Body of pancreas (tissue), 4 donors: ENCODE measurements at regions not wholly inside any gene's neighbourhood (a gene's known extent, or its start where the extent isn't known, plus 50 kb on each side); places are given as distances from the start of the nearest gene placed in this dataset.

Source experiments
- ATAC-seq: fragments of 150-250 bp; one replicate; pipeline ENCODE4 v1.9.1; 2016
- DNase-seq, 4 donors: peaks; one replicate each; pipeline ENCODE4 v3.0.0-alpha.2; 2019
- H3K27ac ChIP-seq, 4 donors: fragments of 200-600 bp; sonication (generic); 1 replicate in 3 of 4; 2 replicates in 1 of 4; pipeline versions ENCODE4 v1.5.1 to v1.6.1; 2016 to 2019; ENCODE audit warnings: mild to moderate bottlenecking in 1 of 4, mixed read lengths in 1 of 4, moderate library complexity in 1 of 4
- H3K27me3 ChIP-seq, 2 donors: fragments of 200-600 bp; sonication (generic); one replicate each; pipeline ENCODE4 v1.6.0; 2016; ENCODE audit warnings: mild to moderate bottlenecking in 1 of 2
- H3K36me3 ChIP-seq, 2 donors: fragments of 200-600 bp; sonication (generic); replicated peaks in 1 of 2; 2 replicates each; pipeline ENCODE4 v1.5.1; 2016; ENCODE audit warnings: low read depth in 2 of 2; ENCODE audit not compliant: insufficient read depth in 1 of 2
- H3K4me1 ChIP-seq: fragments of 200-600 bp; sonication (generic); one replicate; pipeline ENCODE4 v1.6.0; 2016
- H3K4me3 ChIP-seq, 2 donors: fragments of 200-600 bp; sonication (generic); 1 replicate in 1 of 2; 2 replicates in 1 of 2; pipeline ENCODE4 v1.5.1; 2016 to 2019
- H3K9me3 ChIP-seq, 3 donors: fragments of 200-600 bp; sonication (generic); 1 replicate in 2 of 3; 2 replicates in 1 of 3; pipeline ENCODE4 v1.5.1; 2016
- CTCF ChIP-seq, 7 experiments: fragments of 450-650 bp in 4 of 7; fragments of 200-600 bp in 3 of 7; sonication (generic) in 3 of 7; IDR thresholded peaks; one replicate each; pipeline ENCODE4 v1.5.1; 2016 to 2019; ENCODE audit warnings: antibody characterized with exemption in 7 of 7
- POLR2A ChIP-seq, 3 donors: fragments of 450-650 bp; IDR thresholded peaks; one replicate each; pipeline ENCODE4 v1.6.1; 2016; ENCODE audit warnings: antibody characterized with exemption in 3 of 3, mild to moderate bottlenecking in 2 of 3
- WGBS, 2 donors: methylation state at CpG; one replicate each; pipeline ENCODE4 v1.1.5; 2017; 5-methylcytosine and 5-hydroxymethylcytosine counted together
- intact Hi-C: fragments of 100-400 bp; cut with DNase I; formaldehyde crosslinking; loops from one replicate; pipeline ENCODE4 v1.15.1; 2023

- ATAC-seq (no peak), DNase-seq (no peak)
- no peaks in the 10 kb centered on the region for H3K36me3 ChIP-seq
- intact Hi-C loops = no loop called here
- H3K9me3 ChIP-seq = no peaks in the 10 kb centered on the region
- H3K27ac ChIP-seq = no peak overlapping the region
- TF ChIP-seq CTCF (IDR thresholded peaks at IDR 0.05) = no peak
- TF ChIP-seq POLR2A (IDR thresholded peaks at IDR 0.05) = no peak
- H3K4me3 ChIP-seq = no peak overlapping the region
- H3K27me3 ChIP-seq = no peaks in the 10 kb centered on the region
- 83 to 84% methylated on average over 3 of the region's 3 CpGs for WGBS, 2 donors
- no peaks in the 10 kb centered on the region for H3K4me1 ChIP-seq
Observed at GRCh38 chr7:131131746-131132431, 195.8 kb upstream of the MKLN1 start.

- ATAC-seq = no peak
Observed at GRCh38 chr7:131139462-131139861, 188.2 kb upstream of the MKLN1 start.

GRCh38 chr7:131141443-131141967 is 186.2 kb upstream of the MKLN1 start:
- H3K27me3 ChIP-seq = no peaks in the 10 kb centered on the region
- ATAC-seq (no peak), DNase-seq (no peak)
- H3K27ac ChIP-seq = no peak overlapping the region
- intact Hi-C loops = no loop called here
- 86 to 92% methylated on average over 6 of the region's 6 CpGs for WGBS, 2 donors
- TF ChIP-seq CTCF (IDR thresholded peaks at IDR 0.05) = no peak
- no peak for TF ChIP-seq POLR2A (IDR thresholded peaks at IDR 0.05)
- no peaks in the 10 kb centered on the region for H3K4me1 ChIP-seq
- H3K9me3 ChIP-seq = no peaks in the 10 kb centered on the region
- no peak overlapping the region for H3K4me3 ChIP-seq
- no peaks in the 10 kb centered on the region for H3K36me3 ChIP-seq

More at GRCh38 chr7:131139462-131139861, 188.2 kb upstream of the MKLN1 start:
- H3K4me3 ChIP-seq = no peak overlapping the region
- no peak overlapping the region for H3K27ac ChIP-seq
- intact Hi-C loops = no loop called here
- no peak for TF ChIP-seq CTCF (IDR thresholded peaks at IDR 0.05)
- no peak for TF ChIP-seq POLR2A (IDR thresholded peaks at IDR 0.05)
- DNase-seq = no peak
- H3K27me3 ChIP-seq = no peaks in the 10 kb centered on the region
- no peaks in the 10 kb centered on the region for H3K4me1 ChIP-seq
- H3K9me3 ChIP-seq = no peaks in the 10 kb centered on the region
- no peaks in the 10 kb centered on the region for H3K36me3 ChIP-seq

GRCh38 chr7:131143869-131144268 is 183.8 kb upstream of the MKLN1 start:
- no peaks in the 10 kb centered on the region for H3K36me3 ChIP-seq
- intact Hi-C loops = no loop called here
- TF ChIP-seq CTCF (IDR thresholded peaks at IDR 0.05) = no peak
- no peak for TF ChIP-seq POLR2A (IDR thresholded peaks at IDR 0.05)
- no peaks in the 10 kb centered on the region for H3K9me3 ChIP-seq
- H3K4me3 ChIP-seq = no peak overlapping the region
- 98% methylated on average over 4 of the region's 4 CpGs for WGBS, 2 donors
- no peaks in the 10 kb centered on the region for H3K27me3 ChIP-seq
- DNase-seq (no peak), ATAC-seq (no peak)
- no peak overlapping the region for H3K27ac ChIP-seq
- no peaks in the 10 kb centered on the region for H3K4me1 ChIP-seq

- WGBS, 2 donors = 77 to 86% methylated on average over 8 of the region's 8 CpGs
- no peaks in the 10 kb centered on the region for H3K4me1 ChIP-seq
- no peak overlapping the region for H3K27ac ChIP-seq
- ATAC-seq (no peak), DNase-seq (no peak)
- no peaks in the 10 kb centered on the region for H3K36me3 ChIP-seq
- no peaks in the 10 kb centered on the region for H3K27me3 ChIP-seq
- intact Hi-C loops = no loop called here
- TF ChIP-seq CTCF (IDR thresholded peaks at IDR 0.05) (no peak), POLR2A (IDR thresholded peaks at IDR 0.05) (no peak)
- no peaks in the 10 kb centered on the region for H3K9me3 ChIP-seq
- no peak overlapping the region for H3K4me3 ChIP-seq
Observed at GRCh38 chr7:131145026-131145425, 182.7 kb upstream of the MKLN1 start.
